GM19035 (cell line): ENCODE measurements at regions not wholly inside any gene's neighbourhood (a gene's known extent, or its start where the extent isn't known, plus 50 kb on each side); places are given as distances from the start of the nearest gene placed in this dataset.

Experiments used
- ATAC-seq: cut with Tn5 transposase; IDR thresholded peaks from one replicate; pipeline ENCODE4 v1.9.1; 2021; ENCODE audit not compliant: unreplicated experiment

GRCh38 chr10:107715565-107715964, 551.1 kb upstream of the SORCS1 start:
- ATAC-seq = no peak

- ATAC-seq = no peak
Measured at GRCh38 chr10:107708981-107709380, 544.5 kb upstream of the SORCS1 start.

- no peak for ATAC-seq
Measured at GRCh38 chr10:107706096-107706725, 541.7 kb upstream of the SORCS1 start.

GRCh38 chr10:107701943-107702342, 537.4 kb upstream of the SORCS1 start:
- no peak for ATAC-seq

GRCh38 chr10:107692072-107692471, 527.6 kb upstream of the SORCS1 start:
- ATAC-seq = no peak

GRCh38 chr10:107689323-107689722, 524.8 kb upstream of the SORCS1 start:
- no peak for ATAC-seq

GRCh38 chr10:107687701-107688100, 523.2 kb upstream of the SORCS1 start:
- ATAC-seq = no peak

GRCh38 chr10:107686095-107686494, 521.6 kb upstream of the SORCS1 start:
- no peak for ATAC-seq

GRCh38 chr10:107671960-107672359, 507.5 kb upstream of the SORCS1 start:
- no peak for ATAC-seq

- no peak for ATAC-seq
Measured at GRCh38 chr10:107666214-107666613, 501.7 kb upstream of the SORCS1 start.

- no peak for ATAC-seq
Measured at GRCh38 chr10:107665459-107665858, 501.0 kb upstream of the SORCS1 start.

GRCh38 chr10:107657851-107658250, 493.3 kb upstream of the SORCS1 start:
- ATAC-seq = no peak

GRCh38 chr10:107656932-107657331, 492.4 kb upstream of the SORCS1 start:
- no peak for ATAC-seq

- ATAC-seq = peak; percentile 72
Measured at GRCh38 chr10:107653832-107654287, 489.4 kb upstream of the SORCS1 start.

- no peak for ATAC-seq
Measured at GRCh38 chr10:107650939-107651338, 486.4 kb upstream of the SORCS1 start.

- no peak for ATAC-seq
Measured at GRCh38 chr10:107649249-107649648, 484.7 kb upstream of the SORCS1 start.

GRCh38 chr10:107647462-107647861, 483.0 kb upstream of the SORCS1 start:
- no peak for ATAC-seq

GRCh38 chr10:107631876-107632275, 467.4 kb upstream of the SORCS1 start:
- no peak for ATAC-seq

GRCh38 chr10:107626862-107627261, 462.4 kb upstream of the SORCS1 start:
- ATAC-seq = no peak

- ATAC-seq = no peak
Measured at GRCh38 chr10:107623292-107623691, 458.8 kb upstream of the SORCS1 start.

GRCh38 chr10:107619139-107619538, 454.6 kb upstream of the SORCS1 start:
- no peak for ATAC-seq

GRCh38 chr10:107618504-107618994, 454.0 kb upstream of the SORCS1 start:
- no peak for ATAC-seq
